ENCODE measurements at regions not wholly inside any gene's neighbourhood (a gene's known extent, or its start where the extent isn't known, plus 50 kb on each side); places are given as distances from the start of the nearest gene placed in this dataset.

GRCh38 chr6:95142661-95143335, 434.5 kb upstream of the MANEA start:
- Histone ChIP-seq H3K36me3 (ENCODE audit: control insufficient read depth, insufficient read depth, low read length) (no peaks in the 10 kb centered on the region), H3K9ac (ENCODE audit: low read length) (no peak overlapping the region), H3K4me1 (ENCODE audit: control insufficient read depth, insufficient read depth, low read length) (0 out of 2 replicates have a peak, but pooled peaks cover 2% of the 10 kb centered on the region), H3K9me3 (ENCODE audit: control insufficient read depth, insufficient read depth, low read depth, low read length) (no peaks in the 10 kb centered on the region), H3K4me3 (ENCODE audit: low read depth, low read length) (no peak overlapping the region), H3K27ac (ENCODE audit: low read depth, low read length) (no peak overlapping the region), H3K27me3 (ENCODE audit: control insufficient read depth, insufficient read depth, low read length) (no peaks in the 10 kb centered on the region)

- no peaks in the 10 kb centered on the region for H3K36me3 ChIP-seq (ENCODE audit: control insufficient read depth, insufficient read depth, low read length)
- H3K4me3 ChIP-seq (ENCODE audit: low read depth, low read length), result no peak overlapping the region
- no peaks in the 10 kb centered on the region for H3K27me3 ChIP-seq (ENCODE audit: control insufficient read depth, insufficient read depth, low read length)
- no peak overlapping the region for H3K9ac ChIP-seq (ENCODE audit: low read length)
- H3K27ac ChIP-seq (ENCODE audit: low read depth, low read length), result no peak overlapping the region
- no peaks in the 10 kb centered on the region for H3K9me3 ChIP-seq (ENCODE audit: control insufficient read depth, insufficient read depth, low read depth, low read length)
- H3K4me1 ChIP-seq (ENCODE audit: control insufficient read depth, insufficient read depth, low read length), result 0 out of 2 replicates have a peak, but pooled peaks cover 2% of the 10 kb centered on the region
Observed at GRCh38 chr6:95143408-95144180, 433.7 kb upstream of the MANEA start.

- Histone ChIP-seq H3K4me1 (ENCODE audit: control insufficient read depth, insufficient read depth, low read length) (0 out of 2 replicates have a peak, but pooled peaks cover 2% of the 10 kb centered on the region), H3K9ac (ENCODE audit: low read length) (no peak overlapping the region), H3K36me3 (ENCODE audit: control insufficient read depth, insufficient read depth, low read length) (no peaks in the 10 kb centered on the region), H3K27me3 (ENCODE audit: control insufficient read depth, insufficient read depth, low read length) (no peaks in the 10 kb centered on the region), H3K27ac (ENCODE audit: low read depth, low read length) (no peak overlapping the region), H3K4me3 (ENCODE audit: low read depth, low read length) (no peak overlapping the region), H3K9me3 (ENCODE audit: control insufficient read depth, insufficient read depth, low read depth, low read length) (no peaks in the 10 kb centered on the region)
Observed at GRCh38 chr6:95145457-95145856, 431.9 kb upstream of the MANEA start.

- Histone ChIP-seq H3K36me3 (ENCODE audit: control insufficient read depth, insufficient read depth, low read length) (no peaks in the 10 kb centered on the region), H3K4me3 (ENCODE audit: low read depth, low read length) (no peak overlapping the region), H3K27ac (ENCODE audit: low read depth, low read length) (no peak overlapping the region), H3K9me3 (ENCODE audit: control insufficient read depth, insufficient read depth, low read depth, low read length) (no peaks in the 10 kb centered on the region), H3K4me1 (ENCODE audit: control insufficient read depth, insufficient read depth, low read length) (no peaks in the 10 kb centered on the region), H3K27me3 (ENCODE audit: control insufficient read depth, insufficient read depth, low read length) (no peaks in the 10 kb centered on the region), H3K9ac (ENCODE audit: low read length) (no peak overlapping the region)
Observed at GRCh38 chr6:95159557-95159956, 417.8 kb upstream of the MANEA start.

GRCh38 chr6:95169775-95170174, 407.6 kb upstream of the MANEA start:
- Histone ChIP-seq H3K4me3 (ENCODE audit: low read depth, low read length) (no peak overlapping the region), H3K4me1 (ENCODE audit: control insufficient read depth, insufficient read depth, low read length) (no peaks in the 10 kb centered on the region), H3K9ac (ENCODE audit: low read length) (no peak overlapping the region), H3K27ac (ENCODE audit: low read depth, low read length) (no peak overlapping the region), H3K9me3 (ENCODE audit: control insufficient read depth, insufficient read depth, low read depth, low read length) (no peaks in the 10 kb centered on the region), H3K27me3 (ENCODE audit: control insufficient read depth, insufficient read depth, low read length) (no peaks in the 10 kb centered on the region), H3K36me3 (ENCODE audit: control insufficient read depth, insufficient read depth, low read length) (no peaks in the 10 kb centered on the region)

- no peak overlapping the region for H3K27ac ChIP-seq (ENCODE audit: low read depth, low read length)
Observed at GRCh38 chr6:95175927-95176675, 401.2 kb upstream of the MANEA start.

GRCh38 chr6:95185874-95186273, 391.5 kb upstream of the MANEA start:
- Histone ChIP-seq H3K36me3 (ENCODE audit: control insufficient read depth, insufficient read depth, low read length) (no peaks in the 10 kb centered on the region), H3K27me3 (ENCODE audit: control insufficient read depth, insufficient read depth, low read length) (no peaks in the 10 kb centered on the region), H3K9ac (ENCODE audit: low read length) (no peak overlapping the region), H3K9me3 (ENCODE audit: control insufficient read depth, insufficient read depth, low read depth, low read length) (no peaks in the 10 kb centered on the region), H3K27ac (ENCODE audit: low read depth, low read length) (no peak overlapping the region), H3K4me3 (ENCODE audit: low read depth, low read length) (no peak overlapping the region), H3K4me1 (ENCODE audit: control insufficient read depth, insufficient read depth, low read length) (no peaks in the 10 kb centered on the region)

More at GRCh38 chr6:95175927-95176675, 401.2 kb upstream of the MANEA start:
- H3K9ac ChIP-seq (ENCODE audit: low read length), result no peak overlapping the region
- H3K4me3 ChIP-seq (ENCODE audit: low read depth, low read length), result no peak overlapping the region
- H3K27me3 ChIP-seq (ENCODE audit: control insufficient read depth, insufficient read depth, low read length), result no peaks in the 10 kb centered on the region
- no peaks in the 10 kb centered on the region for H3K9me3 ChIP-seq (ENCODE audit: control insufficient read depth, insufficient read depth, low read depth, low read length)
- no peaks in the 10 kb centered on the region for H3K36me3 ChIP-seq (ENCODE audit: control insufficient read depth, insufficient read depth, low read length)
- peaks cover 11% of the 10 kb centered on the region for H3K4me1 ChIP-seq (ENCODE audit: control insufficient read depth, insufficient read depth, low read length)

GRCh38 chr6:95186710-95187109, 390.6 kb upstream of the MANEA start:
- no peaks in the 10 kb centered on the region for H3K36me3 ChIP-seq (ENCODE audit: control insufficient read depth, insufficient read depth, low read length)
- no peak overlapping the region for H3K27ac ChIP-seq (ENCODE audit: low read depth, low read length)
- H3K27me3 ChIP-seq (ENCODE audit: control insufficient read depth, insufficient read depth, low read length), result no peaks in the 10 kb centered on the region
- no peaks in the 10 kb centered on the region for H3K4me1 ChIP-seq (ENCODE audit: control insufficient read depth, insufficient read depth, low read length)
- H3K9ac ChIP-seq (ENCODE audit: low read length), result no peak overlapping the region
- H3K9me3 ChIP-seq (ENCODE audit: control insufficient read depth, insufficient read depth, low read depth, low read length), result no peaks in the 10 kb centered on the region
- no peak overlapping the region for H3K4me3 ChIP-seq (ENCODE audit: low read depth, low read length)

GRCh38 chr6:95197590-95197989, 379.7 kb upstream of the MANEA start:
- H3K36me3 ChIP-seq (ENCODE audit: control insufficient read depth, insufficient read depth, low read length), result no peaks in the 10 kb centered on the region

GRCh38 chr6:95203153-95203754, 374.1 kb upstream of the MANEA start:
- H3K27me3 ChIP-seq (ENCODE audit: control insufficient read depth, insufficient read depth, low read length), result no peaks in the 10 kb centered on the region
- no peaks in the 10 kb centered on the region for H3K4me1 ChIP-seq (ENCODE audit: control insufficient read depth, insufficient read depth, low read length)
- no peak overlapping the region for H3K4me3 ChIP-seq (ENCODE audit: low read depth, low read length)
- no peaks in the 10 kb centered on the region for H3K9me3 ChIP-seq (ENCODE audit: control insufficient read depth, insufficient read depth, low read depth, low read length)
- H3K27ac ChIP-seq (ENCODE audit: low read depth, low read length), result no peak overlapping the region
- H3K9ac ChIP-seq (ENCODE audit: low read length), result no peak overlapping the region
- no peaks in the 10 kb centered on the region for H3K36me3 ChIP-seq (ENCODE audit: control insufficient read depth, insufficient read depth, low read length)

More at GRCh38 chr6:95197590-95197989, 379.7 kb upstream of the MANEA start:
- Histone ChIP-seq H3K27ac (ENCODE audit: low read depth, low read length) (no peak overlapping the region), H3K4me1 (ENCODE audit: control insufficient read depth, insufficient read depth, low read length) (no peaks in the 10 kb centered on the region), H3K27me3 (ENCODE audit: control insufficient read depth, insufficient read depth, low read length) (no peaks in the 10 kb centered on the region), H3K9me3 (ENCODE audit: control insufficient read depth, insufficient read depth, low read depth, low read length) (no peaks in the 10 kb centered on the region), H3K9ac (ENCODE audit: low read length) (no peak overlapping the region), H3K4me3 (ENCODE audit: low read depth, low read length) (no peak overlapping the region)
